GM12878 (cell line): ENCODE measurements at regions not wholly inside any gene's neighbourhood (a gene's known extent, or its start where the extent isn't known, plus 50 kb on each side); places are given as distances from the start of the nearest gene placed in this dataset.

ENCODE experiments used
- ATAC-seq: fragments of 200-7000 bp; cut with Tn5 transposase; 3 replicates; pipeline ENCODE4 v1.9.1; 2020; ENCODE audit warnings: mild to moderate bottlenecking, moderate library complexity
- BruUV-seq: library from RNA; stranded (reverse); fragments of 400-500 nt; replicated peaks from 2 replicates; lab custom pipeline; 2021; lab: Mats Ljungman, UMichigan
- CTCF ChIA-PET: fragments of 300-600 bp; sonication (Branson Sonifier 250); formaldehyde crosslinking; extraction: SDS; loops from one replicate; lab custom pipeline; 2021; ENCODE audit warnings: inconsistent platforms; lab: Yijun Ruan, JAX
- POLR2A ChIA-PET: fragments of 350-600 bp; formaldehyde crosslinking; extraction: SDS; loops from one replicate; lab custom pipeline; 2021; ENCODE audit warnings: inconsistent platforms; lab: Charles Lee
- RAD21 ChIA-PET: fragments of 300-600 bp; sonication (Branson Sonifier 250); formaldehyde crosslinking; loops from one replicate; lab custom pipeline; 2023; ENCODE audit warnings: antibody characterized with exemption; ENCODE audit not compliant: unreplicated experiment; lab: Charles Lee
- SMC1A ChIA-PET: fragments of 300-600 bp; sonication (Branson Sonifier 250); formaldehyde crosslinking; loops from one replicate; lab custom pipeline; 2023; ENCODE audit not compliant: unreplicated experiment, uncharacterized antibody; lab: Charles Lee
- DNase-seq: peaks from one replicate; pipeline ENCODE4 v3.0.0-alpha.2; 2011; ENCODE audit warnings: low read depth, low spot score
- FAIRE-seq: peaks from 3 replicates; lab custom pipeline; 2011; peaks lifted over from hg19 to GRCh38; lab: Jason Lieb, UNC
- H2AFZ ChIP-seq: 2 replicates; pipeline ENCODE4 v1.6.0; 2011; ENCODE audit warnings: low read depth, low read length, control low read depth; ENCODE audit not compliant: control insufficient read depth
- H3K27ac ChIP-seq: 2 replicates; pipeline ENCODE4 v1.5.1; 2011; ENCODE audit warnings: control low read depth; ENCODE audit not compliant: control insufficient read depth, insufficient read depth
- H3K27me3 ChIP-seq, 2 experiments: replicated peaks in 1 of 2; 2 replicates each; pipeline versions ENCODE4 v1.6.0 to v1.6.1; 2011; ENCODE audit warnings: low read length in 1 of 2; ENCODE audit not compliant: control insufficient read depth in 2 of 2, insufficient read depth in 2 of 2
- H3K36me3 ChIP-seq, 2 experiments: 2 replicates each; pipeline ENCODE4 v1.5.1; 2011; ENCODE audit warnings: low read length in 1 of 2; ENCODE audit not compliant: control insufficient read depth in 2 of 2, insufficient read depth in 2 of 2
- H3K4me1 ChIP-seq: 2 replicates; pipeline ENCODE4 v1.6.1; 2011; ENCODE audit warnings: mild to moderate bottlenecking, low read length, moderate library complexity, mixed read lengths; ENCODE audit not compliant: control insufficient read depth, insufficient read depth
- H3K4me2 ChIP-seq: 2 replicates; pipeline ENCODE4 v1.6.0; 2011; ENCODE audit warnings: control low read depth; ENCODE audit not compliant: control insufficient read depth, insufficient read depth
- H3K4me3 ChIP-seq: fragments of 200-600 bp; sonication (generic); 2 replicates; pipeline ENCODE4 v1.5.1; 2016
- H3K79me2 ChIP-seq: 2 replicates; pipeline ENCODE4 v1.6.0; 2011; ENCODE audit warnings: low read length; ENCODE audit not compliant: control insufficient read depth, insufficient read depth
- H3K9ac ChIP-seq: 2 replicates; pipeline ENCODE4 v1.8.0; 2011; ENCODE audit warnings: low read length, control low read depth, mixed read lengths; ENCODE audit not compliant: control insufficient read depth, insufficient read depth
- H3K9me3 ChIP-seq: replicated peaks from 3 replicates; pipeline ENCODE4 v1.5.1; 2011; ENCODE audit warnings: mild to moderate bottlenecking, low read length; ENCODE audit not compliant: control insufficient read depth, insufficient read depth
- H4K20me1 ChIP-seq: 2 replicates; pipeline ENCODE4 v1.6.0; 2011; ENCODE audit not compliant: control insufficient read depth, insufficient read depth
- CUX1 ChIP-seq: IDR thresholded peaks from 2 replicates; pipeline ENCODE4 v1.6.1; 2012; ENCODE audit warnings: improper control_type of control experiment, low read depth, low read length; ENCODE audit not compliant: insufficient replicate concordance
- E4F1 ChIP-seq: fragments of 450-650 bp; IDR thresholded peaks from 2 replicates; pipeline ENCODE4 v1.6.1; 2018; ENCODE audit warnings: borderline replicate concordance, mild to moderate bottlenecking; ENCODE audit not compliant: partially characterized antibody
- ELK1 ChIP-seq: IDR thresholded peaks from 2 replicates; pipeline ENCODE4 v1.6.1; 2012; ENCODE audit warnings: low read depth, low read length, improper control_type of control experiment
- FOS ChIP-seq: IDR thresholded peaks from 3 replicates; pipeline ENCODE4 v1.6.1; 2011; ENCODE audit warnings: borderline replicate concordance; ENCODE audit not compliant: insufficient read length; ENCODE audit errors: extremely low read depth
- JUND ChIP-seq: IDR thresholded peaks from 2 replicates; pipeline ENCODE4 v1.6.1; 2012; ENCODE audit warnings: low read depth, mild to moderate bottlenecking, low read length, improper control_type of control experiment, moderate library complexity
- MYB ChIP-seq: fragments of 150-350 bp; IDR thresholded peaks from 2 replicates; pipeline ENCODE4 v1.6.1; 2014; ENCODE audit warnings: mild to moderate bottlenecking, low read depth, low read length, borderline replicate concordance
- NFIC ChIP-seq: IDR thresholded peaks from 2 replicates; pipeline ENCODE4 v1.6.1; 2012; ENCODE audit warnings: low read depth, mild to moderate bottlenecking, inconsistent platforms, low read length, moderate library complexity
- RBBP5 ChIP-seq: fragments of 200-600 bp; sonication (generic); conservative IDR thresholded peaks from 2 replicates; pipeline ENCODE4 v1.6.1; 2016
- RCOR1 ChIP-seq: conservative IDR thresholded peaks from 2 replicates; pipeline ENCODE4 v1.6.1; 2012; ENCODE audit warnings: low read depth, low read length, improper control_type of control experiment
- ZBTB4 ChIP-seq: fragments of 450-650 bp; formaldehyde crosslinking; IDR thresholded peaks from 2 replicates; pipeline ENCODE4 v1.4.0; 2022; ENCODE audit warnings: mild to moderate bottlenecking, moderate library complexity
- WGBS: methylation state at CpG from one replicate; pipeline ENCODE4 v1.1.6; 2016; ENCODE audit warnings: low lambda C conversion rate; ENCODE audit not compliant: insufficient replicate concordance, insufficient coverage; ENCODE audit errors: missing lambda C conversion rate; 5-methylcytosine and 5-hydroxymethylcytosine counted together
- in situ Hi-C: fragments of 300-500 bp; cut with MboI; formaldehyde crosslinking; loops from 9 replicates; pipeline ENCODE4 v1.14.3; 2018; ENCODE audit warnings: mixed read lengths
- intact Hi-C: fragments of 100-400 bp; cut with micrococcal nuclease; formaldehyde crosslinking; loops from one replicate; pipeline ENCODE4 v1.14.2; 2022; ENCODE audit not compliant: unreplicated experiment

- no peak overlapping the region for H2AFZ ChIP-seq
- POLR2A ChIA-PET: no interaction called here
- in situ Hi-C loops (no loop called here), intact Hi-C loops (no loop called here)
- H3K4me1 ChIP-seq: no peaks in the 10 kb centered on the region
- H3K4me3 ChIP-seq: no peak overlapping the region
- SMC1A ChIA-PET: no interaction called here
- no peak overlapping the region for H3K4me2 ChIP-seq
- RAD21 ChIA-PET: no interaction called here
- CTCF ChIA-PET: interaction anchor here (1.0 kb wide), 1 partner anchor 32 kb away, joined by 8 read pairs; no protein-coding TSS in a partner anchor
- BruUV-seq: no TSS peak
- FAIRE-seq (no peak), DNase-seq (no peak), ATAC-seq (no peak)
- no peaks in the 10 kb centered on the region for H3K27me3 ChIP-seq
- H3K79me2 ChIP-seq: no peaks in the 10 kb centered on the region
- no peak overlapping the region for H3K9ac ChIP-seq
- H3K9me3 ChIP-seq: no peaks in the 10 kb centered on the region
- H4K20me1 ChIP-seq: no peaks in the 10 kb centered on the region
- WGBS: 53% methylated on average over 7 of the region's 7 CpGs
- H3K36me3 ChIP-seq: no peaks in the 10 kb centered on the region
- no peak overlapping the region for H3K27ac ChIP-seq
- TF ChIP-seq E4F1 (no peak), JUND (no peak), ELK1 (no peak), CUX1 (no peak), ZBTB4 (no peak), RCOR1 (no peak), FOS (no peak), NFIC (no peak), MYB (no peak), RBBP5 (no peak)
These were observed 112.4 kb downstream of the CETN3 start for GRCh38 chr5:90297045-90297764.
